SK-N-SH treated with all-trans-retinoic acid at 6 μM for 48 hours (cell line): ENCODE measurements at regions not wholly inside any gene's neighbourhood (a gene's known extent, or its start where the extent isn't known, plus 50 kb on each side); places are given as distances from the start of the nearest gene placed in this dataset.

Experiments
- ATAC-seq: fragments of 200-7000 bp; cut with Tn5 transposase; 3 replicates; pipeline ENCODE4 v1.9.1; 2020; ENCODE audit warnings: mild to moderate bottlenecking, moderate library complexity
- ARNTL ChIP-seq: fragments of 450-650 bp; formaldehyde crosslinking; IDR thresholded peaks from 2 replicates; pipeline ENCODE4 v1.5.0; 2020; ENCODE audit warnings: low read depth, mild to moderate bottlenecking, moderate library complexity, borderline replicate concordance
- CREB5 ChIP-seq: fragments of 250-450 bp; sonication (Bioruptor Pico); IDR thresholded peaks from 2 replicates; pipeline ENCODE4 v1.5.1; 2020; ENCODE audit warnings: low read depth, mild to moderate bottlenecking, moderate library complexity
- CSDC2 ChIP-seq: fragments of 250-450 bp; sonication (Bioruptor Pico); IDR thresholded peaks from 2 replicates; pipeline ENCODE4 v1.5.0; 2020; ENCODE audit warnings: mild to moderate bottlenecking, moderate library complexity
- CSRNP3 ChIP-seq: fragments of 250-450 bp; sonication (Bioruptor Pico); IDR thresholded peaks from 2 replicates; pipeline ENCODE4 v1.5.1; 2021; ENCODE audit warnings: mild to moderate bottlenecking, moderate library complexity
- ESRRG ChIP-seq: fragments of 250-450 bp; sonication (Bioruptor Pico); IDR thresholded peaks from 2 replicates; pipeline ENCODE4 v1.6.1; 2021; ENCODE audit warnings: mild to moderate bottlenecking
- GLIS3 ChIP-seq: fragments of 250-450 bp; sonication (Bioruptor Pico); IDR thresholded peaks from 2 replicates; pipeline ENCODE4 v1.5.0; 2020; ENCODE audit warnings: mild to moderate bottlenecking, moderate library complexity
- ISL1 ChIP-seq: fragments of 250-450 bp; sonication (Bioruptor Pico); IDR thresholded peaks from 2 replicates; pipeline ENCODE4 v2.1.2; 2022; ENCODE audit warnings: mild to moderate bottlenecking, moderate library complexity
- OSR1 ChIP-seq: fragments of 250-450 bp; sonication (Bioruptor Pico); IDR thresholded peaks from 2 replicates; pipeline ENCODE4 v1.8.0; 2022; ENCODE audit warnings: moderate library complexity, mild to moderate bottlenecking, inconsistent platforms
- PATZ1 ChIP-seq: fragments of 250-450 bp; sonication (Bioruptor Pico); IDR thresholded peaks from 2 replicates; pipeline ENCODE4 v1.8.0; 2020; ENCODE audit warnings: mild to moderate bottlenecking, moderate library complexity, borderline replicate concordance
- POU6F1 ChIP-seq: fragments of 250-450 bp; sonication (Bioruptor Pico); IDR thresholded peaks from 2 replicates; pipeline ENCODE4 v1.8.0; 2021; ENCODE audit warnings: low read depth, mild to moderate bottlenecking, moderate library complexity, borderline replicate concordance
- PPARA ChIP-seq: fragments of 250-450 bp; sonication (Bioruptor Pico); IDR thresholded peaks from 2 replicates; pipeline ENCODE4 v1.5.0; 2020; ENCODE audit warnings: mild to moderate bottlenecking, borderline replicate concordance
- SNAI2 ChIP-seq: fragments of 250-450 bp; sonication (Bioruptor Pico); IDR thresholded peaks from 2 replicates; pipeline ENCODE4 v1.5.0; 2020; ENCODE audit warnings: mild to moderate bottlenecking, moderate library complexity
- TOX ChIP-seq: fragments of 250-450 bp; sonication (Bioruptor Pico); IDR thresholded peaks from 2 replicates; pipeline ENCODE4 v1.8.0; 2021; ENCODE audit warnings: mild to moderate bottlenecking, moderate library complexity, borderline replicate concordance
- ZFP3 ChIP-seq: fragments of 250-450 bp; sonication (Bioruptor Pico); IDR thresholded peaks from 2 replicates; pipeline ENCODE4 v1.5.0; 2020; ENCODE audit warnings: mild to moderate bottlenecking, moderate library complexity
- ZFP30 ChIP-seq: fragments of 450-650 bp; formaldehyde crosslinking; IDR thresholded peaks from 2 replicates; pipeline ENCODE4 v1.5.0; 2022; ENCODE audit warnings: mild to moderate bottlenecking, moderate library complexity
- ZNF565 ChIP-seq: fragments of 450-650 bp; formaldehyde crosslinking; conservative IDR thresholded peaks from 2 replicates; pipeline ENCODE4 v1.5.0; 2020; ENCODE audit warnings: low read depth, mild to moderate bottlenecking, moderate library complexity
- ZNF70 ChIP-seq: fragments of 450-650 bp; formaldehyde crosslinking; IDR thresholded peaks from 2 replicates; pipeline ENCODE4 v1.5.0; 2020; ENCODE audit warnings: mild to moderate bottlenecking, moderate library complexity
- ZNF8 ChIP-seq: fragments of 450-650 bp; formaldehyde crosslinking; IDR thresholded peaks from 2 replicates; pipeline ENCODE4 v1.5.0; 2020; ENCODE audit warnings: mild to moderate bottlenecking, moderate library complexity

GRCh38 chr1:164433141-164433817, 125.7 kb upstream of the PBX1 start:
- TF ChIP-seq ARNTL (CRISPR knock-in tag), result no peak
- TF ChIP-seq, all 23 proteins: peak for 0
- no peak for ATAC-seq

- TF ChIP-seq POU6F1 (CRISPR knock-in tag) (no peak), CSRNP3 (CRISPR knock-in tag) (no peak), SNAI2 (CRISPR knock-in tag) (no peak), ISL1 (no peak), ZNF70 (CRISPR knock-in tag) (no peak), ZNF565 (no peak), PATZ1 (CRISPR knock-in tag) (no peak)
- ATAC-seq, result no peak
These were observed 125.2 kb upstream of the PBX1 start for GRCh38 chr1:164433818-164434170.

- no peak for TF ChIP-seq ZNF70 (CRISPR knock-in tag)
- no peak for TF ChIP-seq GLIS3 (CRISPR knock-in tag)
- TF ChIP-seq CREB5, result no peak
- no peak for TF ChIP-seq CSRNP3 (CRISPR knock-in tag)
- TF ChIP-seq PATZ1 (CRISPR knock-in tag), result no peak
- no peak for TF ChIP-seq ZFP30 (CRISPR knock-in tag)
- TF ChIP-seq ZNF8, result no peak
- peak; percentile 99 for ATAC-seq
These were observed 118.8 kb upstream of the PBX1 start for GRCh38 chr1:164440232-164440631.

GRCh38 chr1:164443166-164443565, 115.8 kb upstream of the PBX1 start:
- no peak for ATAC-seq
- TF ChIP-seq OSR1 (CRISPR knock-in tag) (no peak), TOX (CRISPR knock-in tag) (no peak), ISL1 (no peak), CSDC2 (CRISPR knock-in tag) (no peak), POU6F1 (CRISPR knock-in tag) (no peak), ZNF565 (no peak), SNAI2 (CRISPR knock-in tag) (no peak), ZFP3 (no peak), PPARA (CRISPR knock-in tag) (no peak), ZNF70 (CRISPR knock-in tag) (no peak), GLIS3 (CRISPR knock-in tag) (no peak), ESRRG (CRISPR knock-in tag) (no peak), ZNF8 (no peak)
